SK-N-SH treated with all-trans-retinoic acid at 6 μM for 48 hours (cell line): ENCODE measurements at regions not wholly inside any gene's neighbourhood (a gene's known extent, or its start where the extent isn't known, plus 50 kb on each side); places are given as distances from the start of the nearest gene placed in this dataset.

ENCODE experiments used
- ARNTL ChIP-seq: fragments of 450-650 bp; formaldehyde crosslinking; IDR thresholded peaks from 2 replicates; pipeline ENCODE4 v1.5.0; 2020; ENCODE audit warnings: low read depth, mild to moderate bottlenecking, moderate library complexity, borderline replicate concordance
- BACH2 ChIP-seq: fragments of 250-450 bp; sonication (Bioruptor Pico); IDR thresholded peaks from 2 replicates; pipeline ENCODE4 v1.9.0; 2021; ENCODE audit warnings: mild to moderate bottlenecking, borderline replicate concordance
- CREB5 ChIP-seq: fragments of 250-450 bp; sonication (Bioruptor Pico); IDR thresholded peaks from 2 replicates; pipeline ENCODE4 v1.5.1; 2020; ENCODE audit warnings: low read depth, mild to moderate bottlenecking, moderate library complexity
- ESRRG ChIP-seq: fragments of 250-450 bp; sonication (Bioruptor Pico); IDR thresholded peaks from 2 replicates; pipeline ENCODE4 v1.6.1; 2021; ENCODE audit warnings: mild to moderate bottlenecking
- GLIS3 ChIP-seq: fragments of 250-450 bp; sonication (Bioruptor Pico); IDR thresholded peaks from 2 replicates; pipeline ENCODE4 v1.5.0; 2020; ENCODE audit warnings: mild to moderate bottlenecking, moderate library complexity
- PATZ1 ChIP-seq: fragments of 250-450 bp; sonication (Bioruptor Pico); IDR thresholded peaks from 2 replicates; pipeline ENCODE4 v1.8.0; 2020; ENCODE audit warnings: mild to moderate bottlenecking, moderate library complexity, borderline replicate concordance
- POU6F1 ChIP-seq: fragments of 250-450 bp; sonication (Bioruptor Pico); IDR thresholded peaks from 2 replicates; pipeline ENCODE4 v1.8.0; 2021; ENCODE audit warnings: low read depth, mild to moderate bottlenecking, moderate library complexity, borderline replicate concordance
- PPARA ChIP-seq: fragments of 250-450 bp; sonication (Bioruptor Pico); IDR thresholded peaks from 2 replicates; pipeline ENCODE4 v1.5.0; 2020; ENCODE audit warnings: mild to moderate bottlenecking, borderline replicate concordance
- TCF4 ChIP-seq: fragments of 250-450 bp; sonication (Bioruptor Pico); IDR thresholded peaks from 2 replicates; pipeline ENCODE4 v1.8.0; 2021; ENCODE audit warnings: mild to moderate bottlenecking, moderate library complexity, borderline replicate concordance
- TSHZ2 ChIP-seq: fragments of 250-450 bp; sonication (Bioruptor Pico); IDR thresholded peaks from 2 replicates; pipeline ENCODE4 v1.5.0; 2020; ENCODE audit warnings: mild to moderate bottlenecking, moderate library complexity
- ZFP3 ChIP-seq: fragments of 250-450 bp; sonication (Bioruptor Pico); IDR thresholded peaks from 2 replicates; pipeline ENCODE4 v1.5.0; 2020; ENCODE audit warnings: mild to moderate bottlenecking, moderate library complexity
- ZFP30 ChIP-seq: fragments of 450-650 bp; formaldehyde crosslinking; IDR thresholded peaks from 2 replicates; pipeline ENCODE4 v1.5.0; 2022; ENCODE audit warnings: mild to moderate bottlenecking, moderate library complexity
- ZNF565 ChIP-seq: fragments of 450-650 bp; formaldehyde crosslinking; conservative IDR thresholded peaks from 2 replicates; pipeline ENCODE4 v1.5.0; 2020; ENCODE audit warnings: low read depth, mild to moderate bottlenecking, moderate library complexity
- ZNF70 ChIP-seq: fragments of 450-650 bp; formaldehyde crosslinking; IDR thresholded peaks from 2 replicates; pipeline ENCODE4 v1.5.0; 2020; ENCODE audit warnings: mild to moderate bottlenecking, moderate library complexity

GRCh38 chr7:51869452-51869851, 552.8 kb upstream of the COBL start:
- TF ChIP-seq ARNTL (CRISPR knock-in tag) (no peak), ZNF70 (CRISPR knock-in tag) (no peak), TSHZ2 (no peak), BACH2 (no peak), PATZ1 (no peak), TCF4 (no peak), ZFP3 (CRISPR knock-in tag) (no peak), ESRRG (no peak), GLIS3 (CRISPR knock-in tag) (no peak), CREB5 (CRISPR knock-in tag) (no peak), ZNF565 (no peak), PPARA (CRISPR knock-in tag) (no peak), ZFP30 (CRISPR knock-in tag) (no peak), POU6F1 (CRISPR knock-in tag) (no peak)
